SK-N-MC (cell line): ENCODE measurements at regions not wholly inside any gene's neighbourhood (a gene's known extent, or its start where the extent isn't known, plus 50 kb on each side); places are given as distances from the start of the nearest gene placed in this dataset.
"Not testable (repeated sequence)": the region's sequence is repeated elsewhere in the genome, so short reads cannot be mapped to it uniquely, and the experiment has no call there.

ENCODE experiments used
- DNase-seq: peaks from one replicate; pipeline ENCODE4 v3.0.0-alpha.2; 2011; ENCODE audit warnings: low read depth, low spot score
- H3K27ac ChIP-seq: fragments of 200-600 bp; sonication (generic); 2 replicates; pipeline ENCODE4 v1.5.1; 2016; ENCODE audit warnings: mixed run types
- H3K36me3 ChIP-seq: fragments of 200-600 bp; sonication (generic); 2 replicates; pipeline ENCODE4 v1.6.1; 2017; ENCODE audit warnings: antibody characterized with exemption, low read length, mixed read lengths; ENCODE audit not compliant: insufficient read depth
- H3K4me3 ChIP-seq: fragments of 200-600 bp; sonication (generic); 2 replicates; pipeline ENCODE4 v1.5.1; 2016
- H3K9ac ChIP-seq: fragments of 200-600 bp; sonication (generic); 2 replicates; pipeline ENCODE4 v1.8.0; 2017; ENCODE audit warnings: mixed run types, mixed read lengths; ENCODE audit not compliant: insufficient read length
- H3K9me3 ChIP-seq: fragments of 200-600 bp; sonication (generic); 2 replicates; pipeline ENCODE4 v1.6.1; 2017; ENCODE audit warnings: low read depth, mild to moderate bottlenecking, antibody characterized with exemption, low read length, moderate library complexity, mixed read lengths
- EZH2 ChIP-seq: fragments of 200-600 bp; sonication (generic); IDR thresholded peaks from one replicate; pipeline ENCODE4 v1.6.1; 2017; ENCODE audit warnings: antibody characterized with exemption
- FOXP2 ChIP-seq: optimal IDR thresholded peaks from 2 replicates; pipeline ENCODE3; 2011; ENCODE audit warnings: mild to moderate bottlenecking, moderate library complexity; ENCODE audit not compliant: insufficient read depth; ENCODE audit errors: extremely low read length, control extremely low read depth
- POLR2AphosphoS5 ChIP-seq: IDR thresholded peaks from 2 replicates; pipeline ENCODE4 v1.6.1; 2012; ENCODE audit warnings: mild to moderate bottlenecking, low read depth, low read length, borderline replicate concordance

DNA sequence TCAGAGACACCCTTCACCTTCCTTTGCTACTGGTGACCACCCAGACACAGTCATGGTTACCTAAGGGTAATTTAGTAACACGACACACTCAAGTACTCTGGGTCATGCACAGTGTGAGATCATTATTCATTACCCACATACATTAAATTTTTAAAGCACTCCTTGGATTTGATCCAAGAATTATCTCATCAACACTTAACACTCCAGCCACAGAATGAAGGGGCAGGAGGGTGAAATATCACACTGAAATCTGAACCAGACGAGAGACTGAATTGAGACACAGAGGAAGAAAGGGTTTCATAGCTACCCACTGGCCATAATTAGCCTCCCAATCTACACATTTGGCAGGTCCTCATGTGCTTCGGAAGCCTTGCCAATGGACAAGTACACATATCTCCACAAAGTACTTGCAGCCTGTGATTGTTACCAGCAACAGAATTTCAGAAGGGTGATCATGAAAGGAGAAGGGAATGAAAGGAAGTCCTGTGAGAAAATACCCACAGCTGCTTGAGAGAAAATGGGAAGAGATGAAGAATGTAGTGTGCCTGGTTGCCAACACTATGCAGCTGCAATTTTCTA, 189.3 kb downstream of the POLR1F start:
- Histone ChIP-seq H3K4me3 (peak overlapping the region; percentile 8), H3K36me3 (no peaks in the 10 kb centered on the region), H3K9me3 (no peaks in the 10 kb centered on the region), H3K27ac (no peak overlapping the region), H3K9ac (no peak overlapping the region)
- TF ChIP-seq POLR2AphosphoS5 (no peak; the same call in 1 of the 2 replicates), EZH2 (no peak), FOXP2 (no peak)
- peak; percentile 50 for DNase-seq

DNA sequence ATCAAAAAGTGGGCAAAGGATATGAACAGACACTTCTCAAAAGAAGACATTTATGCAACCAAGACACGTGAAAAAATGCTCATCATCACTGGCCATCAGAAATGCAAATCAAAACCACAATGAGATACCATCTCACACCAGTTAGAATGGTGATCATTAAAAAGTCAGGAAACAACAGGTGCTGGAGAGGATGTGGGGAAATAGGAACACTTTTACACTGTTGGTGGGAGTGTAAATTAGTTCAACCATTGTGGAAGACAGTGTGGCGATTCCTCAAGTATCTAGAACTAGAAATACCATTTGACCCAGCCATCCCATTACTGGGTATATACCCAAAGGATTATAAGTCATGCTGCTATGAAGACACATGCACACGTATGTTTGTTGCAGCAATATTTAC, 191.3 kb downstream of the POLR1F start:
- not testable (repeated sequence) for H3K9ac ChIP-seq, H3K9me3 ChIP-seq, H3K27ac ChIP-seq, H3K4me3 ChIP-seq, DNase-seq, H3K36me3 ChIP-seq

DNA sequence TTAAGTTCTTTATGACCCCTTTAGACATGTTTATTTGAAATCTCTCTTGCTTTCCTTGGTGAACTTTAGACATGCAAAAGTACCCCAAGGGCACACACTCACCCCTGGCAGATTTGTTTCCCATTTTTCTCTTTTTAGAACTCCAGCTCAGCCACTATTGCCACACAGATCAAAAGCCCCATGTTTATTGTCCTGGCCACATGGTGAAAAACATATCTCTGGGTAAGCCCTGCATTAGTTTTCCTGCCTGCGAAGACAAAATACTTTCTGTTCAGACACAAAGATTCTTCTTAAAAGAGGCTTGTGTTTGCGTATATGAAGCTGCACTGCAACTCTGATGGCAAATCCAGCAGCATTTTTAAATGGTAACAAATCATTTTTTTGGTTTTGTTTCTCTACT, 200.0 kb downstream of the POLR1F start:
- no peak overlapping the region; the same call in 1 of the 2 replicates for H3K4me3 ChIP-seq
- no peak for DNase-seq
- peak overlapping the region; percentile 32 for H3K9ac ChIP-seq
- no peak for TF ChIP-seq POLR2AphosphoS5
- no peak for TF ChIP-seq EZH2
- TF ChIP-seq FOXP2: no peak
- no peaks in the 10 kb centered on the region for H3K36me3 ChIP-seq
- no peaks in the 10 kb centered on the region for H3K9me3 ChIP-seq
- H3K27ac ChIP-seq: peak overlapping the region; percentile 80

DNA sequence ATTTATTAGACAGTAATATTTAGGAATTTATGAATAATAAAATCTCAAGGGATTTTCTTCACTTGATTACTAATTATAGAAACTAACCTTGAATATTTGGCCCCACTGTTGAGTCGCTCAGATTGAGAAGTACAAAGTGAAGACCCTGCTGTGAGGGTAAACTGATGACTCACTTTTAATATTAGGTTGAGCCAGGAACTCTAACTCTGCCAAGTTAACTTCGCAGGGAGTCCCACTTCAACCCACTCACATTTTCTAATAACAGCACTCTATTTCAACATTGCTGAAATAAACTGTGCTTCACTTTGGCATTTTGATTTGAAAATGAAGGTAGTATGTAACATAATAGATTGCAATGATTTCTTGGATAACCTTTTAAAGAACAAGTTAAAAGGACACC, 200.7 kb downstream of the POLR1F start:
- peak overlapping the region; percentile 80 for H3K27ac ChIP-seq
- DNase-seq: no peak
- H3K4me3 ChIP-seq: peak overlapping the region; percentile 17; the same call in 1 of the 2 replicates
- H3K9me3 ChIP-seq: no peaks in the 10 kb centered on the region
- H3K9ac ChIP-seq: no peak overlapping the region
- no peaks in the 10 kb centered on the region for H3K36me3 ChIP-seq
- TF ChIP-seq POLR2AphosphoS5: no peak
- TF ChIP-seq EZH2: no peak
- TF ChIP-seq FOXP2: no peak

- no peak overlapping the region for H3K4me3 ChIP-seq
These were observed 216.9 kb downstream of the POLR1F start for GRCh38 chr7:19491821-19492452.

GRCh38 chr7:19491371-19491770, 217.5 kb downstream of the POLR1F start:
- Histone ChIP-seq H3K36me3 (no peaks in the 10 kb centered on the region; the same call in 1 of the 2 replicates), H3K4me3 (no peak overlapping the region), H3K9ac (no peak overlapping the region), H3K27ac (0 out of 2 replicates have a peak overlapping the region, but pooled peaks have one; percentile 2), H3K9me3 (no peaks in the 10 kb centered on the region)
- no peak for DNase-seq
- TF ChIP-seq EZH2 (no peak), FOXP2 (no peak)

More at GRCh38 chr7:19491821-19492452, 216.9 kb downstream of the POLR1F start:
- Histone ChIP-seq H3K36me3 (no peaks in the 10 kb centered on the region; the same call in 1 of the 2 replicates), H3K9me3 (no peaks in the 10 kb centered on the region), H3K27ac (0 out of 2 replicates have a peak overlapping the region, but pooled peaks have one; percentile 2), H3K9ac (no peak overlapping the region)
- TF ChIP-seq EZH2: no peak
- TF ChIP-seq FOXP2: no peak
- no peak for TF ChIP-seq POLR2AphosphoS5
- DNase-seq: no peak

- DNase-seq: no peak
- Histone ChIP-seq H3K4me3 (no peak overlapping the region), H3K27ac (no peak overlapping the region), H3K36me3 (no peaks in the 10 kb centered on the region; the same call in 1 of the 2 replicates), H3K9ac (no peak overlapping the region), H3K9me3 (no peaks in the 10 kb centered on the region)
- TF ChIP-seq EZH2 (no peak), POLR2AphosphoS5 (no peak)
These were observed 219.5 kb downstream of the POLR1F start for GRCh38 chr7:19489162-19489820.

DNA sequence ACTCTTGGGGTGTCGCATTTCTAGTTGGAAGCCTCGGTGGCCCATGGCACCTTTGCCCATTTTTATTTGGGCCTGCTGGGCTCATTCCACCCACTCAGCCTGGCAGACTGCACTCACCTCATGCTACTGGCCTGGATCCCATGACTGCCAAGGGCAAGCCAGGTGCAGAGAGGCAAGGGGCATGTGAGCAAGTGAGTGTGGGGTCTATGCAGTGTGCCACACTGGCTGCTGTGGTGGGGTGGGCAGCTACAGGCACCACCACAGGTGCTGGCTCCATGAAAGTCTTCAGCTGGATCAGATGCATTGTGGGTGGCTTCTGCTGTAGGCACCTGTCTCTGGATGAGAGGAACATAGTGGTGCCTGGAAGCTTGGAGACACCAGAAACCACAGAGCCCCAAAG, 220.8 kb downstream of the POLR1F start:
- H3K4me3 ChIP-seq: no peak overlapping the region
- no peak overlapping the region for H3K27ac ChIP-seq
- TF ChIP-seq EZH2 (no peak), POLR2AphosphoS5 (no peak)
- no peak overlapping the region for H3K9ac ChIP-seq
- no peaks in the 10 kb centered on the region for H3K9me3 ChIP-seq
- H3K36me3 ChIP-seq: no peaks in the 10 kb centered on the region
- no peak for DNase-seq
